Stimulated activated naive CD4-positive, alpha-beta T cell treated with Interleukin-2 at 50 U/mL for 16 hours (primary cell): ENCODE measurements at regions not wholly inside any gene's neighbourhood (a gene's known extent, or its start where the extent isn't known, plus 50 kb on each side); places are given as distances from the start of the nearest gene placed in this dataset.

Experiments
- DNase-seq: peaks from one replicate; lab custom pipeline; 2025; lab: John Stamatoyannopoulos, UW

DNA sequence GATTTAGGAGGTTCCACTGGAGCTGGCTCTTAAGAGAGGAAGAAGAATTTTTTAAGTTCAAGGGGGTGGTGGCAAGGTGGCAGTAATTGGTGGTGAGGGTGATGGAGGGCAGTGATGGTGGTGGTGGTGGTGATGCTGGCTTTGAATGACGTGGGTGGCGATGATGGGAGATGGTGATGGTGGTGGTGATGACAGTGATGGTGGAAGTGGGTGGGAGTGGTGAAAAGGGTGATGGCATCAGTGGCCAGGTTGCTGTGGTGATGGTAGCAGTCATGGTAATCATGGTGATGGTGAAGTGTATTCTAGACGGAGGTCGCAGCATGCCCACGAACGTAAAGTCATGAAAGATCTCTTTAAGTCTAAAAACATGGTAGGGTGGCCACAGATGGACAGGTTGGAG lies 197.3 kb downstream of the PTEN start:
- DNase-seq = no peak

- no peak for DNase-seq
These were observed 199.0 kb downstream of the PTEN start for GRCh38 chr10:88062385-88062784.

DNA sequence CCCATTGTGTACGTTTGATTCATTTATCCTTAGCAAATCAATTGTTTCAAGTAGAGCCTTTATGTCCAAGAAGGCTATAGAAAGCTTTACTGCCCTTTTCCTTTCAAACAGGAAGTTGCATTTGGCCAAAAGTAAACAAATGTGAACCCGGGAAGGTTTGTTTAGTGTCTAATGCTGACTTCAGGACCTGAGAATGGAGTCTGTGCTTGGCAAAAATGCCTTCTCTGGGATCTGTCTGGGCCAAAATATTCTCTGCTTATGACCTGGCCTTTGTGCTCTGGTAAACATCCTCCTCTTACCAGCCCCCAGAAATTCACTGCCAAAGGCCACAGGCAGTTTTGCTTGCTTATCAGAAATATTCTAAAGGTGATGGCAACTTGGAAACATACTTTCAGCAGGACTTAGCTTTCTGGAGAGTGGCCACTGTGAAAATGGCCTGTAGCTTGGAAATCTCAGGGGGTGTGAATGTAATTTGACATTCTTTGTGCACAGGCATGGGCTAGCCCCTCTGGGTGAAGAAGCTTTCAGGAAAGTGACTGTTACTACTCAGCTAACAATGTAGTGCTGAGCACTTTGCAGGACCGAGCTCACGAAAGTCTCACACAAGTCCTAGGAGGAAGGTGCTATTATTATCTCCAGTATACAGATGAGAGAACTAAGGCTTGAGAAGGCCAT lies 199.5 kb downstream of the PTEN start:
- DNase-seq = no peak

- no peak for DNase-seq
These were observed 200.6 kb downstream of the PTEN start for GRCh38 chr10:88063861-88064557.

- no peak for DNase-seq
These were observed 201.4 kb downstream of the PTEN start for GRCh38 chr10:88064608-88065382.

DNA sequence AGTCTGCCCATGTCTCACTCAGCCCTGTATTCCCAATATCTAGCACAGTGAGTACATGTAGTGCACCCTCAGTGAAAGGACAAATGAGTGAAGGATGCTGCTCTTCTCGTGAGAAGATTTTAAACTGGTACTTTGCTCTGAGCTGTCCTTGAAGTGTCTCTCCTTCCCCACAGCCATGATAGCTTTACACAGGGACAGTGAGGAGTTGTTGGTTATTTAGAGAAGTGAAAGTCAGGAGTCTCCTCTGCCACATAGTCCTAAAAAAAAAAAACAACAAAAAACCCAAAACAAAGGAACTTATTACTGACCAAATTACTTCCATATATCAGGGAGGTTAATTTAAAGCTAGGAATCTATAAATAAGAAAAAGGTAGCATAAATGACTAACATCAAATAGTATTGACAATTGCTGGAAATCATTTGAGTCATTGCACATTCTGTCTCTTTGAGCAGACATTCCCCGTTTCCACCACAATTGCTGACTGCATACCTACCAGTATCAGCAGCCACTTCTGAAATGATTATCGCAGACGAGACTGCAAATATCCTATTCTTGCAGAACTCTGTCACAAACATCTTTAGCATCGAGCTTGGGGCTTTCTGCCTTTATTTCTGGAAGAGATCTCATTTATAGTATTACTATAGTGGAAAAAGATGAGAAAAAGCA lies 202.1 kb downstream of the PTEN start:
- DNase-seq = peak; percentile 13

- DNase-seq = no peak
These were observed 202.9 kb downstream of the PTEN start for GRCh38 chr10:88066319-88066718.

GRCh38 chr10:88066876-88067275 lies 203.5 kb downstream of the PTEN start:
- no peak for DNase-seq

- DNase-seq = no peak
These were observed 204.3 kb downstream of the PTEN start for GRCh38 chr10:88067737-88068136.

GRCh38 chr10:88069338-88069737 lies 205.9 kb downstream of the PTEN start:
- no peak for DNase-seq

DNA sequence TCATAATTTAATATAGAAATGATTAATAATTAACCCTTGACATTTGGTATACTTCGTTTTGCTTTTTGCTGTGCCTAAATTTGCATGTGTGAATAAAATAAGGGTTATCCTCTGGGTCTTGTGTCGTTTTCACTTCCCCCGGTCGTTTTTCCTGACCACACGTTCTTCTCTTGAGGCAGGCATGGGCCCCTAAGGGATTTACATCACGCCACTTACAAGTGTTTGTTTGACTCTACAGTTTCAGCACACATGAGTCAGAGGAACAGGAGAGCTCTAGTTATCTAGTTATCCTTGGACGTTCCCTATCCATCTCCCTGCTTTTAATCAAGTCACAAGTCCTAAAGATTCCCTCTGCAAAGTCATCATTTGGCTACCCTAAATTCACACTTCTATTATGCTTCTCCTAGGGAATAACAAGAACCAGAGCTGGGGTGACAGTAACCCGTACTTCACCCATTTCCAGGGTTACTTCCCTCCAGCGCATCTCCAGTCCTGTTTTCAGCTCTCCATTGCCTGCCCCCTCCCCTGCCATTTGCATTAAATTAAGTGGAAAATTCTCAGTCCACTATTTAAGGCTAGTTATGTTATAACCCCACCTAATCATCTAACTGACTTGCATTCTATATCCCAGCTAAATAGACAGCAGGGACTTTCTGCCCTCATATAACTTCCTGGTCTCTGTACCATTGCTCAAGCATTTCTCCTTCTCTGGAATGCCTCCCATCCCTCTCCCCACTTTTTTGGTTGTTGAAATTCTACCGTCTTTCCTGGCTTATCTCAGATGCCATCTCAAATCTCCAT lies 206.9 kb downstream of the PTEN start:
- DNase-seq = no peak

GRCh38 chr10:88071879-88072278 lies 208.5 kb downstream of the PTEN start:
- DNase-seq = no peak

DNA sequence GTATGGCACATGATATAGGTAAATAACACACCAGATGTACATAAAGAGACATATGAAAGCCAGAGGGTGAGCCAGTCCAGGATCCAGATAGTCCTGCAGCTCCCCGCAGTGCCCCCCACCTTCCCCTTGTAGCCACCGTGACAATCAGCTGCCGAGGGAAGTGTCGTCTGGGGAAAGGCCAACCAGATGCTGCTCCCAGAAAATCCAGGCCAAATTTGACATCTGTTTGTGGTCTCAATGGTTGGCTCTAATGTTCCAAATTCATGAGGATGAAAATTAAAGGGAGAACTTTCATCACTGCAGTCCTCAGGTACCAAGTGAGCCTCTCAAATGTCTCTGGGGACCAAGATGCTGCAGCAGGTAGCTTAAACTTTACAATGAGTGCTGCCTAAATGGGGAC lies 210.3 kb downstream of the PTEN start:
- no peak for DNase-seq

DNA sequence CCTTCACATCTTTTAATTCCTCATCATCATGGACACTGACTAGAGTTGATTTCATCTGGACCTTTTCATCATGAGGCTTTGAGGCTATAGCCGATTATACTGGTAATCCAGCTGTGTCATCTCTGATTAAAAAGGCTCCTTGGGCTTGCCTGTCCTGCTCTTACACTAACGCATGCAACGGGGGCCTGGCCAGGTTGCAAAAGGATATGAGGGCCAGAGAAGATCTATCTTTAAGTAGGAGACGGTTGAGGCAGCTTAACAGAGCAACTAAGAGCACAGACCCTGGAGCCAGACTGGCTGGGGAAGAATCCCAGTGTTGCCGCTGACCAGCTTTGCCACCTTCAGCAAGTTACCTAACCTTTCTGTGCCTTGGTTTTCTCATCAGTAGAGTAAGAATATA lies 211.5 kb downstream of the PTEN start:
- no peak for DNase-seq

DNA sequence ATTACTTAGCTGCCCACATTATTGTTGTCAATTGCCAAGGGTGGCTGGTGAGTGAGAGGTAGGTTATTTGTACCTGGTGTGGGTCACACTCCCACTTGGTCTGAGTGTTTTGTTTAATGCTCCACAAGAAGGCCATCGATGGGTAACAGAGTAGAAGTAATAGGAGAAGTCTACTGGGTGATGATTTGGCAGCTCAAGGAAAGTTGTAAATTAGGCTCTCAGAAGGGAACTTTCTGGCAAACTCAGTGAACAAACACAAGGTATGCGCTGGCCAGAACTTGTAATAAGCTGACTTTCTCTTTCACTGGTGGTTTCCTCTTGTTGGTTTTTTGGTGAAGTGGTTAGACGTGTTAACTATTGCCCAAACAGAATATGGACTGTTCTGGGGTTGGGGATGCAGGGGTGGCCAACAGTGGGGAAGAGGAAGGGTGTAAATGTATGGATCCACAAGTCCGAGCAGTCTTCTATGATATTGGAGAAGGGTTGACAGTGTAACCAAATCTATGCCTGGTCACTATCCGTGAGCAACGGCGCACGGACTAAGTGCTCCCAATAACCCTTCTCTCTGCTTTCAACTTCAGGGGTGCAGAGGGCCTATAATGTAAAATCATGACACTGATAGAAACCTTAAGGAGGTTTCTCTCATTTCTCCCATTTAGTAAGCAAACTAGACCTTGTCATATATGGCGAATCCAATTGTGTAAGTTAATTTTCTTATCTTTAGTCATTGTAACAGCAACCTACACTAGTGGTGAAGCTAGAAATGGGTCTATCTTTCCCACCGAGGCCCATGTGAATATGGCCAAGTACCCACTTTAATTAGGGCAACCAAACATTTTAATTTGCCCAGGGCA lies 212.8 kb downstream of the PTEN start:
- no peak for DNase-seq

GRCh38 chr10:88077977-88078376 lies 214.6 kb downstream of the PTEN start:
- DNase-seq = no peak

GRCh38 chr10:88080213-88080612 lies 216.8 kb downstream of the PTEN start:
- DNase-seq = no peak

DNA sequence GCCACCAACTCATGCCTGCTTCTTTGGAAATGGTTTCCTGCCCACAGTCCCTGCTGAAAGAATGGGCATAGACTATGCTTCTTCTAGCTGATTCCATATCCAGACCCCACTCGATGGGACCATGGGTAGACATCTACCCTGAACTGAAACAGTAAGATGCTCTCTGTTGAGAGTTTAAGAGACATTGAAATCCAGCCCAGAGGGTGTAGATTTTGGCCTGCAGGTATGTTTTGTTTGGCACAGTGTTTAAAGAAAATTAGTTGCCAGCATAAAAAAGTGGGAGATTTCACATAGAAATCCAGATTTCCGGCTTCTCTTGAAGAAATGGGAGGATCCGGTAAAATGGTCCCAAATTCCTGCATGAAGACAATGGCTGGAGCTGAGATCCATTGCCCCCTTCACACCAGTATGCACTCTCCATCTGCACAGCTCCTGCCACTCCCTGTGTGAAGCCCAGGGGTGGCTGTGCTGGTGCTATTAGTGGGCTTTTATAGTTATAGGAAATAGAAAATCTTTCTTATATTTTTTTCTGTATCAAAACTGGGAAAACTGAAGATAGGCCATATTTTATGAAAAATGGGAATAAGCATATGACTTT lies 218.1 kb downstream of the PTEN start:
- no peak for DNase-seq

GRCh38 chr10:88082391-88082790 lies 219.0 kb downstream of the PTEN start:
- DNase-seq = no peak
